ENCODE measurements at regions not wholly inside any gene's neighbourhood (a gene's known extent, or its start where the extent isn't known, plus 50 kb on each side); places are given as distances from the start of the nearest gene placed in this dataset.
"Not testable (repeated sequence)": the region's sequence is repeated elsewhere in the genome, so short reads cannot be mapped to it uniquely, and the experiment has no call there.

- DNase-seq (ENCODE audit: low spot score) = no peak
- TF ChIP-seq CTCF (IDR thresholded peaks at IDR 0.05; ENCODE audit: extremely low read depth, missing control alignments) = no peak
Measured at GRCh38 chr3:158026236-158026635, 80.0 kb downstream of the SHOX2 start.

GRCh38 chr3:158019897-158020296 is 86.3 kb downstream of the SHOX2 start:
- DNase-seq (ENCODE audit: low spot score) = not testable (repeated sequence)

- TF ChIP-seq CTCF (IDR thresholded peaks at IDR 0.05; ENCODE audit: extremely low read depth, missing control alignments) = no peak
Measured at GRCh38 chr3:158018462-158018861, 87.8 kb downstream of the SHOX2 start.

GRCh38 chr3:158012901-158013300 is 93.3 kb downstream of the SHOX2 start:
- TF ChIP-seq CTCF (IDR thresholded peaks at IDR 0.05; ENCODE audit: extremely low read depth, missing control alignments) = no peak
- no peak for DNase-seq (ENCODE audit: low spot score)

More at GRCh38 chr3:158018462-158018861, 87.8 kb downstream of the SHOX2 start:
- DNase-seq (ENCODE audit: low spot score) = no peak

- TF ChIP-seq CTCF (IDR thresholded peaks at IDR 0.05; ENCODE audit: extremely low read depth, missing control alignments) = no peak
Measured at GRCh38 chr3:158005391-158006100, 100.7 kb downstream of the SHOX2 start.

GRCh38 chr3:157999246-157999645 is 107.0 kb downstream of the SHOX2 start:
- no peak for TF ChIP-seq CTCF (IDR thresholded peaks at IDR 0.05; ENCODE audit: extremely low read depth, missing control alignments)
- no peak for DNase-seq (ENCODE audit: low spot score)

More at GRCh38 chr3:158005391-158006100, 100.7 kb downstream of the SHOX2 start:
- no peak for DNase-seq (ENCODE audit: low spot score)

- DNase-seq (ENCODE audit: low spot score) = no peak
- TF ChIP-seq CTCF (IDR thresholded peaks at IDR 0.05; ENCODE audit: extremely low read depth, missing control alignments) = no peak
Measured at GRCh38 chr3:157982359-157982758, 123.9 kb downstream of the SHOX2 start.

GRCh38 chr3:157981819-157982218 is 124.4 kb downstream of the SHOX2 start:
- no peak for TF ChIP-seq CTCF (IDR thresholded peaks at IDR 0.05; ENCODE audit: extremely low read depth, missing control alignments)
- no peak for DNase-seq (ENCODE audit: low spot score)
